ENCODE measurements at regions not wholly inside any gene's neighbourhood (a gene's known extent, or its start where the extent isn't known, plus 50 kb on each side); places are given as distances from the start of the nearest gene placed in this dataset.

- H3K9me3 Mint-ChIP-seq: no peaks in the 10 kb centered on the region
- H3K27me3 Mint-ChIP-seq (ENCODE audit: low read depth): no peaks in the 10 kb centered on the region
- CTCF ChIA-PET: no interaction called here
- no peak overlapping the region for H3K27ac Mint-ChIP-seq
- peaks cover 2% of the 10 kb centered on the region for H3K36me3 Mint-ChIP-seq (ENCODE audit: low read depth)
- H3K4me3 Mint-ChIP-seq: no peak overlapping the region
- intact Hi-C loops (cut with micrococcal nuclease): no loop called here
- peaks cover 13% of the 10 kb centered on the region for H3K4me1 Mint-ChIP-seq (ENCODE audit: low read depth)
- DNase-seq: no peak
These were observed 149.9 kb upstream of the BTG1 start for GRCh38 chr12:92295523-92295922.

- CTCF ChIA-PET: interaction anchor here (0.5 kb wide), 1 partner anchor 148 kb away, joined by 3 read pairs; no protein-coding TSS in a partner anchor
- Mint-ChIP-seq H3K4me1 (ENCODE audit: low read depth) (peaks cover 13% of the 10 kb centered on the region), H3K27me3 (ENCODE audit: low read depth) (no peaks in the 10 kb centered on the region), H3K27ac (no peak overlapping the region), H3K36me3 (ENCODE audit: low read depth) (peaks cover 2% of the 10 kb centered on the region), H3K9me3 (no peaks in the 10 kb centered on the region), H3K4me3 (no peak overlapping the region)
- intact Hi-C loops (cut with micrococcal nuclease): no loop called here
- no peak for DNase-seq
These were observed 149.2 kb upstream of the BTG1 start for GRCh38 chr12:92294676-92295440.

- no peaks in the 10 kb centered on the region for H3K9me3 Mint-ChIP-seq
- CTCF ChIA-PET: no interaction called here
- no peaks in the 10 kb centered on the region for H3K27me3 Mint-ChIP-seq (ENCODE audit: low read depth)
- no peak overlapping the region for H3K27ac Mint-ChIP-seq
- H3K36me3 Mint-ChIP-seq (ENCODE audit: low read depth): no peaks in the 10 kb centered on the region
- peaks cover 13% of the 10 kb centered on the region for H3K4me1 Mint-ChIP-seq (ENCODE audit: low read depth)
- DNase-seq: no peak
- H3K4me3 Mint-ChIP-seq: no peak overlapping the region
- intact Hi-C loops (cut with micrococcal nuclease): no loop called here
These were observed 146.4 kb upstream of the BTG1 start for GRCh38 chr12:92292016-92292415.

GRCh38 chr12:92290886-92291285 lies 145.2 kb upstream of the BTG1 start:
- Mint-ChIP-seq H3K9me3 (no peaks in the 10 kb centered on the region), H3K36me3 (ENCODE audit: low read depth) (no peaks in the 10 kb centered on the region), H3K4me3 (no peak overlapping the region), H3K27me3 (ENCODE audit: low read depth) (no peaks in the 10 kb centered on the region), H3K27ac (no peak overlapping the region), H3K4me1 (ENCODE audit: low read depth) (peaks cover 10% of the 10 kb centered on the region)
- DNase-seq: no peak
- CTCF ChIA-PET: no interaction called here
- intact Hi-C loops (cut with micrococcal nuclease): no loop called here

- intact Hi-C loops (cut with micrococcal nuclease): no loop called here
- Mint-ChIP-seq H3K9me3 (no peaks in the 10 kb centered on the region), H3K27me3 (ENCODE audit: low read depth) (no peaks in the 10 kb centered on the region), H3K36me3 (ENCODE audit: low read depth) (no peaks in the 10 kb centered on the region), H3K4me1 (ENCODE audit: low read depth) (peaks cover 5% of the 10 kb centered on the region), H3K27ac (no peak overlapping the region), H3K4me3 (no peak overlapping the region)
- no peak for DNase-seq
- CTCF ChIA-PET: no interaction called here
These were observed 144.7 kb upstream of the BTG1 start for GRCh38 chr12:92290350-92290695.

- Mint-ChIP-seq H3K4me1 (ENCODE audit: low read depth) (peaks cover 3% of the 10 kb centered on the region), H3K27ac (no peak overlapping the region), H3K27me3 (ENCODE audit: low read depth) (no peaks in the 10 kb centered on the region), H3K4me3 (no peak overlapping the region), H3K36me3 (ENCODE audit: low read depth) (no peaks in the 10 kb centered on the region), H3K9me3 (no peaks in the 10 kb centered on the region)
- CTCF ChIA-PET: no interaction called here
- intact Hi-C loops (cut with micrococcal nuclease): no loop called here
- DNase-seq: no peak
These were observed 144.1 kb upstream of the BTG1 start for GRCh38 chr12:92289629-92290349.

- DNase-seq: no peak
- intact Hi-C loops (cut with micrococcal nuclease): no loop called here
- H3K9me3 Mint-ChIP-seq: no peaks in the 10 kb centered on the region
- peaks cover 2% of the 10 kb centered on the region for H3K4me1 Mint-ChIP-seq (ENCODE audit: low read depth)
- no peak overlapping the region for H3K4me3 Mint-ChIP-seq
- H3K27me3 Mint-ChIP-seq (ENCODE audit: low read depth): no peaks in the 10 kb centered on the region
- CTCF ChIA-PET: no interaction called here
- no peak overlapping the region for H3K27ac Mint-ChIP-seq
- H3K36me3 Mint-ChIP-seq (ENCODE audit: low read depth): no peaks in the 10 kb centered on the region
These were observed 142.9 kb upstream of the BTG1 start for GRCh38 chr12:92288561-92288960.

- H3K36me3 Mint-ChIP-seq (ENCODE audit: low read depth): no peaks in the 10 kb centered on the region
- intact Hi-C loops (cut with micrococcal nuclease): no loop called here
- peaks cover 18% of the 10 kb centered on the region for H3K4me1 Mint-ChIP-seq (ENCODE audit: low read depth)
- H3K4me3 Mint-ChIP-seq: no peak overlapping the region
- no peaks in the 10 kb centered on the region for H3K27me3 Mint-ChIP-seq (ENCODE audit: low read depth)
- CTCF ChIA-PET: no interaction called here
- no peaks in the 10 kb centered on the region for H3K9me3 Mint-ChIP-seq
- peak overlapping the region; percentile 70 for H3K27ac Mint-ChIP-seq
- no peak for DNase-seq
These were observed 132.8 kb upstream of the BTG1 start for GRCh38 chr12:92278378-92278828.

GRCh38 chr12:92277795-92278194 lies 132.1 kb upstream of the BTG1 start:
- Mint-ChIP-seq H3K9me3 (no peaks in the 10 kb centered on the region), H3K36me3 (ENCODE audit: low read depth) (no peaks in the 10 kb centered on the region), H3K4me1 (ENCODE audit: low read depth) (peaks cover 18% of the 10 kb centered on the region), H3K27ac (peak overlapping the region; percentile 70), H3K27me3 (ENCODE audit: low read depth) (no peaks in the 10 kb centered on the region), H3K4me3 (no peak overlapping the region)
- intact Hi-C loops (cut with micrococcal nuclease): loop anchor here (1.0 kb wide), 1 partner anchor 26 kb away; no protein-coding TSS in a partner anchor
- CTCF ChIA-PET: no interaction called here
- DNase-seq: no peak

GRCh38 chr12:92276276-92276675 lies 130.6 kb upstream of the BTG1 start:
- CTCF ChIA-PET: interaction anchor here (1.2 to 1.5 kb wide), 3 partner anchors 11 to 28 kb away, joined by 3 read pairs; no protein-coding TSS in a partner anchor
- H3K4me3 Mint-ChIP-seq: no peak overlapping the region
- H3K4me1 Mint-ChIP-seq (ENCODE audit: low read depth): peaks cover 18% of the 10 kb centered on the region
- no peaks in the 10 kb centered on the region for H3K27me3 Mint-ChIP-seq (ENCODE audit: low read depth)
- H3K27ac Mint-ChIP-seq: no peak overlapping the region
- intact Hi-C loops (cut with micrococcal nuclease): no loop called here
- no peaks in the 10 kb centered on the region for H3K9me3 Mint-ChIP-seq
- no peak for DNase-seq
- no peaks in the 10 kb centered on the region for H3K36me3 Mint-ChIP-seq (ENCODE audit: low read depth)

GRCh38 chr12:92275443-92276154 lies 130.0 kb upstream of the BTG1 start:
- no peaks in the 10 kb centered on the region for H3K9me3 Mint-ChIP-seq
- intact Hi-C loops (cut with micrococcal nuclease): no loop called here
- no peak for DNase-seq
- no peaks in the 10 kb centered on the region for H3K27me3 Mint-ChIP-seq (ENCODE audit: low read depth)
- H3K4me1 Mint-ChIP-seq (ENCODE audit: low read depth): peaks cover 24% of the 10 kb centered on the region
- H3K36me3 Mint-ChIP-seq (ENCODE audit: low read depth): no peaks in the 10 kb centered on the region
- H3K27ac Mint-ChIP-seq: no peak overlapping the region
- H3K4me3 Mint-ChIP-seq: no peak overlapping the region
- CTCF ChIA-PET: interaction anchor here (1.3 to 1.5 kb wide), 2 partner anchors 11 to 19 kb away, joined by 3 read pairs; no protein-coding TSS in a partner anchor

- H3K27ac Mint-ChIP-seq: no peak overlapping the region
- peaks cover 1% of the 10 kb centered on the region for H3K36me3 Mint-ChIP-seq (ENCODE audit: low read depth)
- DNase-seq: no peak
- H3K27me3 Mint-ChIP-seq (ENCODE audit: low read depth): no peaks in the 10 kb centered on the region
- H3K4me1 Mint-ChIP-seq (ENCODE audit: low read depth): peaks cover 13% of the 10 kb centered on the region
- no peaks in the 10 kb centered on the region for H3K9me3 Mint-ChIP-seq
- CTCF ChIA-PET: no interaction called here
- intact Hi-C loops (cut with micrococcal nuclease): no loop called here
- no peak overlapping the region for H3K4me3 Mint-ChIP-seq
These were observed 127.4 kb upstream of the BTG1 start for GRCh38 chr12:92273076-92273475.

All from activated naive CD4-positive, alpha-beta T cell treated with anti-CD3 and anti-CD28 coated beads for 36 hours (primary cell).